SK-N-SH (cell line): ENCODE measurements at regions not wholly inside any gene's neighbourhood (a gene's known extent, or its start where the extent isn't known, plus 50 kb on each side); places are given as distances from the start of the nearest gene placed in this dataset.

ENCODE experiments used
- GATA2 ChIP-seq: sonication (generic); formaldehyde crosslinking; IDR thresholded peaks from 2 replicates; pipeline ENCODE4 v1.5.0; 2020; ENCODE audit warnings: mild to moderate bottlenecking, missing genetic modification reagents
- RAD21 ChIP-seq: IDR thresholded peaks from 2 replicates; pipeline ENCODE4 v1.6.1; 2012; ENCODE audit warnings: mild to moderate bottlenecking, low read length
- SMC3 ChIP-seq: IDR thresholded peaks from 2 replicates; pipeline ENCODE4 v1.6.1; 2012; ENCODE audit warnings: low read depth, low read length, improper control_type of control experiment
- TF ChIP-seq, protein P1 (sequence below): fragments of 200-600 bp; sonication (generic); IDR thresholded peaks from 2 replicates; pipeline ENCODE4 v1.6.1; 2017; ENCODE audit warnings: antibody characterized with exemption, mild to moderate bottlenecking, moderate library complexity

GRCh38 chrX:46383006-46383405 is 162.2 kb downstream of the ZNF674 start:
- TF ChIP-seq SMC3 (no peak), RAD21 (no peak), GATA2 (CRISPR knock-in tag) (no peak)
- TF ChIP-seq, protein P1, sequence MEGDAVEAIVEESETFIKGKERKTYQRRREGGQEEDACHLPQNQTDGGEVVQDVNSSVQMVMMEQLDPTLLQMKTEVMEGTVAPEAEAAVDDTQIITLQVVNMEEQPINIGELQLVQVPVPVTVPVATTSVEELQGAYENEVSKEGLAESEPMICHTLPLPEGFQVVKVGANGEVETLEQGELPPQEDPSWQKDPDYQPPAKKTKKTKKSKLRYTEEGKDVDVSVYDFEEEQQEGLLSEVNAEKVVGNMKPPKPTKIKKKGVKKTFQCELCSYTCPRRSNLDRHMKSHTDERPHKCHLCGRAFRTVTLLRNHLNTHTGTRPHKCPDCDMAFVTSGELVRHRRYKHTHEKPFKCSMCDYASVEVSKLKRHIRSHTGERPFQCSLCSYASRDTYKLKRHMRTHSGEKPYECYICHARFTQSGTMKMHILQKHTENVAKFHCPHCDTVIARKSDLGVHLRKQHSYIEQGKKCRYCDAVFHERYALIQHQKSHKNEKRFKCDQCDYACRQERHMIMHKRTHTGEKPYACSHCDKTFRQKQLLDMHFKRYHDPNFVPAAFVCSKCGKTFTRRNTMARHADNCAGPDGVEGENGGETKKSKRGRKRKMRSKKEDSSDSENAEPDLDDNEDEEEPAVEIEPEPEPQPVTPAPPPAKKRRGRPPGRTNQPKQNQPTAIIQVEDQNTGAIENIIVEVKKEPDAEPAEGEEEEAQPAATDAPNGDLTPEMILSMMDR, result no peak
